Liver (tissue), 8 donors: ENCODE measurements at regions not wholly inside any gene's neighbourhood (a gene's known extent, or its start where the extent isn't known, plus 50 kb on each side); places are given as distances from the start of the nearest gene placed in this dataset.

Experiments used
- DNase-seq: peaks from one replicate; pipeline ENCODE4 v3.0.0-alpha.2; 2017; ENCODE audit warnings: low spot score
- H3K27ac ChIP-seq, 2 donors: one replicate each; pipeline ENCODE4 v1.7.0; 2013; ENCODE audit warnings: inconsistent platforms in 2 of 2, low read length in 2 of 2, control low read depth in 1 of 2, low read depth in 1 of 2, mild to moderate bottlenecking in 1 of 2
- H3K27me3 ChIP-seq, 4 donors: one replicate each; pipeline versions ENCODE4 v1.6.1 to v1.7.0; 2013; ENCODE audit warnings: low read length in 3 of 4, inconsistent platforms in 1 of 4, mild to moderate bottlenecking in 1 of 4, moderate library complexity in 1 of 4; ENCODE audit not compliant: control insufficient read depth in 4 of 4, insufficient read depth in 4 of 4
- H3K36me3 ChIP-seq, 4 donors: one replicate each; pipeline versions ENCODE4 v1.6.1 to v1.7.0; 2013; ENCODE audit warnings: low read length in 3 of 4, mild to moderate bottlenecking in 3 of 4, low read depth in 1 of 4, moderate library complexity in 1 of 4; ENCODE audit not compliant: control insufficient read depth in 4 of 4, insufficient read depth in 3 of 4
- H3K4me1 ChIP-seq, 4 donors: one replicate each; pipeline versions ENCODE4 v1.6.1 to v1.7.0; 2013; ENCODE audit warnings: low read length in 3 of 4, mild to moderate bottlenecking in 3 of 4, moderate library complexity in 1 of 4; ENCODE audit not compliant: control insufficient read depth in 4 of 4, insufficient read depth in 4 of 4
- H3K4me3 ChIP-seq, 3 donors: one replicate each; pipeline versions ENCODE4 v1.6.1 to v1.7.0; 2013; ENCODE audit warnings: low read length in 3 of 3, control low read depth in 1 of 3, low read depth in 1 of 3, mild to moderate bottlenecking in 1 of 3
- H3K9ac ChIP-seq, 2 donors: one replicate each; pipeline ENCODE4 v1.7.0; 2013; ENCODE audit warnings: low read length in 2 of 2, mild to moderate bottlenecking in 2 of 2, moderate library complexity in 2 of 2, control low read depth in 1 of 2, low read depth in 1 of 2
- H3K9me3 ChIP-seq, 4 donors: one replicate each; pipeline versions ENCODE4 v1.6.1 to v1.7.0; 2013; ENCODE audit warnings: low read length in 3 of 4; ENCODE audit not compliant: control insufficient read depth in 4 of 4
- ATF3 ChIP-seq: IDR thresholded peaks from 2 replicates; pipeline ENCODE4 v1.6.1; 2016; ENCODE audit warnings: antibody characterized with exemption
- CTCF ChIP-seq: fragments of 150-350 bp; IDR thresholded peaks from 2 replicates; pipeline ENCODE4 v1.5.1; 2017; ENCODE audit warnings: improper control_type of control experiment, low read depth, low read length; ENCODE audit not compliant: missing input control
- EGR1 ChIP-seq, 2 donors: IDR thresholded peaks; 2 replicates each; pipeline ENCODE4 v1.6.1; 2016 to 2018; ENCODE audit warnings: antibody characterized with exemption in 2 of 2, low read depth in 2 of 2
- FOXA1 ChIP-seq: IDR thresholded peaks from 2 replicates; pipeline ENCODE4 v1.6.1; 2016; ENCODE audit warnings: antibody characterized with exemption
- FOXA2 ChIP-seq: IDR thresholded peaks from 2 replicates; pipeline ENCODE4 v1.6.1; 2016; ENCODE audit warnings: antibody characterized with exemption
- GABPA ChIP-seq, 2 donors: IDR thresholded peaks in 1 of 2; conservative IDR thresholded peaks in 1 of 2; 2 replicates each; pipeline ENCODE4 v1.6.1; 2016; ENCODE audit warnings: antibody characterized with exemption in 2 of 2, mild to moderate bottlenecking in 1 of 2, moderate library complexity in 1 of 2
- HNF4A ChIP-seq, 2 donors: conservative IDR thresholded peaks; 2 replicates each; pipeline ENCODE4 v1.6.1; 2016; ENCODE audit warnings: antibody characterized with exemption in 2 of 2, mild to moderate bottlenecking in 2 of 2
- HNF4G ChIP-seq: IDR thresholded peaks from 2 replicates; pipeline ENCODE4 v1.6.1; 2016; ENCODE audit warnings: antibody characterized with exemption
- JUND ChIP-seq, 2 donors: IDR thresholded peaks; 2 replicates each; pipeline ENCODE4 v1.6.1; 2016; ENCODE audit warnings: antibody characterized with exemption in 2 of 2
- NR2F2 ChIP-seq: IDR thresholded peaks from 2 replicates; pipeline ENCODE4 v1.6.1; 2016; ENCODE audit warnings: antibody characterized with exemption
- RAD21 ChIP-seq, 2 donors: IDR thresholded peaks; 2 replicates each; pipeline ENCODE4 v1.6.1; 2016; ENCODE audit warnings: antibody characterized with exemption in 2 of 2, mild to moderate bottlenecking in 2 of 2
- REST ChIP-seq: IDR thresholded peaks from 2 replicates; pipeline ENCODE4 v1.6.1; 2016; ENCODE audit warnings: antibody characterized with exemption, mild to moderate bottlenecking
- RXRA ChIP-seq, 2 donors: IDR thresholded peaks; 2 replicates each; pipeline ENCODE4 v1.6.1; 2017 to 2018; ENCODE audit warnings: antibody characterized with exemption in 2 of 2, mild to moderate bottlenecking in 1 of 2
- SP1 ChIP-seq: IDR thresholded peaks from 2 replicates; pipeline ENCODE4 v1.6.1; 2018; ENCODE audit warnings: antibody characterized with exemption, mild to moderate bottlenecking
- TAF1 ChIP-seq: conservative IDR thresholded peaks from 2 replicates; pipeline ENCODE4 v1.6.1; 2016; ENCODE audit warnings: antibody characterized with exemption, mild to moderate bottlenecking
- YY1 ChIP-seq: IDR thresholded peaks from 2 replicates; pipeline ENCODE4 v1.6.1; 2016; ENCODE audit warnings: antibody characterized with exemption, mild to moderate bottlenecking
- ZBTB33 ChIP-seq: IDR thresholded peaks from 2 replicates; pipeline ENCODE4 v1.6.1; 2016; ENCODE audit warnings: antibody characterized with exemption
- WGBS: extraction: QIAGEN DNeasy Blood & Tissue Kit; methylation state at CpG from one replicate; pipeline ENCODE4 v1.1.7; 2013; 5-methylcytosine and 5-hydroxymethylcytosine counted together
- donor health status: healthy.
- donor health status: healthy.
- donor health status: healthy.
- donor health status: healthy.
- donor health status: healthy.

- TF ChIP-seq CTCF (no peak), TAF1 (no peak), ZBTB33 (no peak), NR2F2 (no peak), ATF3 (no peak), RAD21 (IDR thresholded peaks at IDR 0.05) (no peak), GABPA (IDR thresholded peaks at IDR 0.05 in 1 of 2, conservative IDR thresholded peaks at IDR 0.05 in 1 of 2) (no peak), EGR1 (IDR thresholded peaks at IDR 0.05; ENCODE audit: low read depth in 2 of 2) (no peak), FOXA1 (no peak), YY1 (no peak), FOXA2 (no peak), SP1 (no peak), HNF4A (conservative IDR thresholded peaks at IDR 0.05) (no peak), RXRA (IDR thresholded peaks at IDR 0.05) (no peak), REST (no peak), JUND (IDR thresholded peaks at IDR 0.05) (no peak), HNF4G (no peak)
- DNase-seq, result no peak
- H3K36me3 ChIP-seq, result no peaks in the 10 kb centered on the region
- H3K4me3 ChIP-seq, result no peak overlapping the region
- H3K9ac ChIP-seq, result no peak overlapping the region
- no peaks in the 10 kb centered on the region for H3K27me3 ChIP-seq
- H3K27ac ChIP-seq, result no peak overlapping the region
- H3K4me1 ChIP-seq, result no peaks in the 10 kb centered on the region
- WGBS, result 91% methylated on average over 2 of the region's 2 CpGs
- H3K9me3 ChIP-seq, result no peaks in the 10 kb centered on the region
Observed at GRCh38 chr10:3631291-3631690, 153.7 kb downstream of the KLF6 start.
